Esophagus squamous epithelium (tissue), 4 donors: ENCODE measurements at regions not wholly inside any gene's neighbourhood (a gene's known extent, or its start where the extent isn't known, plus 50 kb on each side); places are given as distances from the start of the nearest gene placed in this dataset.

ENCODE experiments used
- POLR2A ChIP-seq, 4 donors: fragments of 450-650 bp; IDR thresholded peaks; one replicate each; pipeline ENCODE4 v1.6.1; 2017; ENCODE audit warnings: antibody characterized with exemption in 4 of 4, mild to moderate bottlenecking in 4 of 4, moderate library complexity in 3 of 4
- TF ChIP-seq, protein P1 (sequence below), 6 experiments: fragments of 450-650 bp in 4 of 6; fragments of 200-600 bp in 2 of 6; sonication (generic) in 2 of 6; IDR thresholded peaks; one replicate each; pipeline ENCODE4 v1.5.1; 2016 to 2019; ENCODE audit warnings: antibody characterized with exemption in 6 of 6, mild to moderate bottlenecking in 4 of 6, moderate library complexity in 4 of 6

DNA sequence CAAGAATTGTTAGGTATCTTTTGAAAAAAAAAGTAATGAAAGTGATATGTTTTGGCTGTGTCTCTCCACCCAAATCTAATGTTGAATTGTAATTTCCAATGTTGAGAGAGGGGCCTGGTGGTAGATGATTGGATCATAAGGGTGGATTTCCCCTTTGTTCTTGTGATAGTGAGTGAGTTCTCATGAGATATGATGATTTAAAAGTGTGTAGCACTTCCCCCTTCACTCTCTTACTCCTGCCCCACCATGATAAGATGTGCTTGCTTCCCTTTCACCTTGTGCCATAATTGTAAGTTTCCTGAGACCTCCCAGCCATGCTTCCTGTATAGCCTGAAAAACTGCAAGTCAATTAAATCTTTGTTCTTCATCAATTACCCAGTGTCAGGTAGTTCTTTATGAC lies 70.7 kb downstream of the XCL2 start:
- TF ChIP-seq, protein P1, sequence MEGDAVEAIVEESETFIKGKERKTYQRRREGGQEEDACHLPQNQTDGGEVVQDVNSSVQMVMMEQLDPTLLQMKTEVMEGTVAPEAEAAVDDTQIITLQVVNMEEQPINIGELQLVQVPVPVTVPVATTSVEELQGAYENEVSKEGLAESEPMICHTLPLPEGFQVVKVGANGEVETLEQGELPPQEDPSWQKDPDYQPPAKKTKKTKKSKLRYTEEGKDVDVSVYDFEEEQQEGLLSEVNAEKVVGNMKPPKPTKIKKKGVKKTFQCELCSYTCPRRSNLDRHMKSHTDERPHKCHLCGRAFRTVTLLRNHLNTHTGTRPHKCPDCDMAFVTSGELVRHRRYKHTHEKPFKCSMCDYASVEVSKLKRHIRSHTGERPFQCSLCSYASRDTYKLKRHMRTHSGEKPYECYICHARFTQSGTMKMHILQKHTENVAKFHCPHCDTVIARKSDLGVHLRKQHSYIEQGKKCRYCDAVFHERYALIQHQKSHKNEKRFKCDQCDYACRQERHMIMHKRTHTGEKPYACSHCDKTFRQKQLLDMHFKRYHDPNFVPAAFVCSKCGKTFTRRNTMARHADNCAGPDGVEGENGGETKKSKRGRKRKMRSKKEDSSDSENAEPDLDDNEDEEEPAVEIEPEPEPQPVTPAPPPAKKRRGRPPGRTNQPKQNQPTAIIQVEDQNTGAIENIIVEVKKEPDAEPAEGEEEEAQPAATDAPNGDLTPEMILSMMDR (IDR thresholded peaks at IDR 0.05): no peak
- no peak for TF ChIP-seq POLR2A (IDR thresholded peaks at IDR 0.05)
